Endothelial cell of umbilical vein (primary cell): ENCODE measurements at regions not wholly inside any gene's neighbourhood (a gene's known extent, or its start where the extent isn't known, plus 50 kb on each side); places are given as distances from the start of the nearest gene placed in this dataset.

Experiments
- BruUV-seq: library from RNA; stranded (reverse); fragments of 400-500 nt; replicated peaks from 2 replicates; lab custom pipeline; 2021; lab: Mats Ljungman, UMichigan
- CTCF ChIA-PET: fragments of 300-600, 350-600 bp; sonication (Branson Sonifier 250); formaldehyde crosslinking; loops from one replicate; lab custom pipeline; 2021; ENCODE audit warnings: antibody characterized with exemption, inconsistent platforms; lab: Charles Lee
- POLR2A ChIA-PET: fragments of 300-600, 350-600 bp; sonication (Branson Sonifier 250); formaldehyde crosslinking; loops from one replicate; lab custom pipeline; 2021; ENCODE audit warnings: antibody characterized with exemption, inconsistent platforms; lab: Charles Lee
- DNase-seq: peaks from one replicate; pipeline ENCODE4 v3.0.0-alpha.2; 2011; ENCODE audit warnings: low read depth, low spot score
- FAIRE-seq: peaks from 2 replicates; lab custom pipeline; 2011; peaks lifted over from hg19 to GRCh38; lab: Jason Lieb, UNC
- H2AFZ ChIP-seq: 2 replicates; pipeline ENCODE4 v1.6.0; 2012; ENCODE audit warnings: low read depth, low read length, control low read depth, inconsistent platforms
- H3K27ac ChIP-seq: 2 replicates; pipeline ENCODE4 v1.5.1; 2011; ENCODE audit warnings: low read depth, mild to moderate bottlenecking, control low read depth, low read length, moderate library complexity; ENCODE audit not compliant: insufficient read depth
- H3K27me3 ChIP-seq, 2 experiments: 2 replicates each; pipeline versions ENCODE4 v1.6.0 to v1.6.1; 2011; ENCODE audit warnings: low read length in 2 of 2, mixed read lengths in 1 of 2; ENCODE audit not compliant: control insufficient read depth in 2 of 2, insufficient read depth in 2 of 2
- H3K36me3 ChIP-seq, 2 experiments: 2 replicates in 1 of 2; 3 replicates in 1 of 2; pipeline ENCODE4 v1.5.1; 2011; ENCODE audit warnings: low read length in 2 of 2, mild to moderate bottlenecking in 1 of 2, moderate library complexity in 1 of 2; ENCODE audit not compliant: control insufficient read depth in 2 of 2, insufficient read depth in 2 of 2; ENCODE audit errors: extremely low read depth in 1 of 2
- H3K4me1 ChIP-seq: 3 replicates; pipeline ENCODE4 v1.5.1; 2011; ENCODE audit warnings: mild to moderate bottlenecking, low read length; ENCODE audit not compliant: control insufficient read depth, insufficient read depth; ENCODE audit errors: extremely low read depth
- H3K4me2 ChIP-seq: 2 replicates; pipeline ENCODE4 v1.6.1; 2011; ENCODE audit warnings: low read length, control low read depth, mixed read lengths; ENCODE audit not compliant: insufficient read depth
- H3K4me3 ChIP-seq, 3 experiments: fragments of 200-600 bp in 1 of 3; sonication (generic), shearing (Covaris generic) in 1 of 3; replicated peaks in 1 of 3; 2 replicates each; pipeline ENCODE4 v1.5.1; 2011 to 2016; ENCODE audit warnings: control low read depth in 3 of 3, low read length in 3 of 3, mild to moderate bottlenecking in 2 of 3, inconsistent platforms in 1 of 3, low read depth in 1 of 3, moderate library complexity in 1 of 3; ENCODE audit not compliant: insufficient read depth in 1 of 3
- H3K79me2 ChIP-seq: 2 replicates; pipeline ENCODE4 v1.6.0; 2012; ENCODE audit warnings: low read length, inconsistent platforms; ENCODE audit not compliant: control insufficient read depth, insufficient read depth
- H3K9ac ChIP-seq: replicated peaks from 2 replicates; pipeline ENCODE3; 2011; ENCODE audit warnings: low read length, control low read depth; ENCODE audit not compliant: insufficient read depth; ENCODE audit errors: extremely low read depth
- H3K9me1 ChIP-seq: replicated peaks from 3 replicates; pipeline ENCODE4 v1.6.0; 2011; ENCODE audit warnings: mild to moderate bottlenecking, low read length; ENCODE audit not compliant: control insufficient read depth, insufficient read depth; ENCODE audit errors: extremely low read depth
- H3K9me3 ChIP-seq: replicated peaks from 2 replicates; pipeline ENCODE4 v1.5.1; 2012; ENCODE audit warnings: low read length, inconsistent platforms; ENCODE audit not compliant: control insufficient read depth, insufficient read depth
- H4K20me1 ChIP-seq: replicated peaks from 2 replicates; pipeline ENCODE3; 2011; ENCODE audit warnings: mild to moderate bottlenecking, low read length; ENCODE audit not compliant: control insufficient read depth, insufficient read depth; ENCODE audit errors: extremely low read depth
- CTCF ChIP-seq, 2 donors: IDR thresholded peaks; 1 replicate in 1 of 2; 2 replicates in 1 of 2; pipeline ENCODE4 v1.5.1; 2011; ENCODE audit warnings: low read length in 2 of 2, mild to moderate bottlenecking in 2 of 2, moderate library complexity in 2 of 2, control low read depth in 1 of 2, inconsistent platforms in 1 of 2, low read depth in 1 of 2; ENCODE audit not compliant: insufficient read depth in 1 of 2; ENCODE audit errors: extremely low read depth in 1 of 2
- EZH2 ChIP-seq: IDR thresholded peaks from 2 replicates; pipeline ENCODE4 v1.6.1; 2012; ENCODE audit warnings: borderline replicate concordance, low read depth, mild to moderate bottlenecking, moderate library complexity, low read length, inconsistent platforms; ENCODE audit not compliant: severe bottlenecking
- FOS ChIP-seq: IDR thresholded peaks from 2 replicates; pipeline ENCODE4 v1.6.1; 2011; ENCODE audit warnings: mild to moderate bottlenecking, low read length, moderate library complexity, borderline replicate concordance; ENCODE audit not compliant: insufficient read depth
- GATA2 ChIP-seq: IDR thresholded peaks from 2 replicates; pipeline ENCODE4 v1.7.0; 2011; ENCODE audit warnings: low read depth, mild to moderate bottlenecking, moderate library complexity, mixed read lengths, low read length; ENCODE audit not compliant: insufficient read length, insufficient read depth
- JUN ChIP-seq: IDR thresholded peaks from 2 replicates; pipeline ENCODE4 v1.6.1; 2011; ENCODE audit warnings: borderline replicate concordance, low read depth; ENCODE audit not compliant: insufficient read length, insufficient read depth
- MYC ChIP-seq: IDR thresholded peaks from one replicate; pipeline ENCODE4 v1.6.1; 2011; ENCODE audit warnings: mild to moderate bottlenecking, low read depth, low read length
- POLR2A ChIP-seq: IDR thresholded peaks from 2 replicates; pipeline ENCODE4 v1.6.1; 2012; ENCODE audit warnings: low read depth, mild to moderate bottlenecking, control low read depth, low read length
- POLR2AphosphoS5 ChIP-seq: IDR thresholded peaks from 2 replicates; pipeline ENCODE4 v1.6.1; 2012; ENCODE audit warnings: low read depth, mild to moderate bottlenecking, control low read depth, low read length, moderate library complexity; ENCODE audit not compliant: insufficient read depth
- dilution Hi-C: fragments of 300-500 bp; cut with MboI; formaldehyde crosslinking; loops from one replicate; pipeline ENCODE4 v1.15.0; 2019; ENCODE audit warnings: low sequenced_read_pairs; ENCODE audit not compliant: extremely low pct_ligation_motif_present
- intact Hi-C: fragments of 100-400 bp; cut with micrococcal nuclease; formaldehyde crosslinking; loops from one replicate; pipeline ENCODE4 v1.10.0; 2022
- TF ChIP-seq, protein P1 (sequence below): IDR thresholded peaks from 2 replicates; pipeline ENCODE4 v1.6.1; 2011; ENCODE audit not compliant: insufficient read depth, insufficient read length

DNA sequence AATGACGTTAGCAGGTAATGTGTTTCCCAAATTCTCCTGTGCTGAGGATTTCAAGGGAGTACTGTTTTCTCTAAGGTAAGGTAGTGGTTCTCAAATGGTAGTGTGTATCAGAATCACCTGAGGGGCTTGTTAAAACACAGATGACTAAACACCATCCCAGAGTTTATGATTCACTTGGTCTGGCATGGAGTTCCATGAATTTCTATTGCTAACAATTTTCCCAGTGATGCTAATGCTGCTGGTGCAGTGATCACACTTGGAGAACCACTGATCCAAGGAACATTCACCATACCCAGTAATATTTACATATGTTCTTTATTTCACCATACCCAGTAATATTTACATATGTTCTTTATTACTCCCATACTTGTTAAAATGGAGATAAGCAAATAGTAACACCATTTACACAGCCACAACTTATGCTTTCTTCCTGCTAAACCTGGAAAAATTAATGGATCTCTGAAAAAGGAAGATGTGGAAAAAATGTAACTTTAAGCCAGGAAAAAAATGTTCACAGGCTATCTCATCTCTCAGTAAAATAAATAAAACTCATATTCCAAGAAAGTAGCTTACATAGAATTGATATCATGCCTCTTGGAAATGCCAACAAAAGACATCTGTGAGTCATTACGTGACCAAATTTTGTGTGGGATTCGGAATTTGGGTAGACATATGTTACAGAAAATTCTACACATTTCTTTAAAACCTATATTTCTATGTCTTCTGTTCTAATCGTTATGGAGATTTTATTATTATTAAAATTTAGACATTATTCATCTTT lies 129.5 kb downstream of the MMUT start:
- no peak overlapping the region for H3K9ac ChIP-seq
- TF ChIP-seq, protein P1, sequence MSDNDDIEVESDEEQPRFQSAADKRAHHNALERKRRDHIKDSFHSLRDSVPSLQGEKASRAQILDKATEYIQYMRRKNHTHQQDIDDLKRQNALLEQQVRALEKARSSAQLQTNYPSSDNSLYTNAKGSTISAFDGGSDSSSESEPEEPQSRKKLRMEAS = no peak
- TF ChIP-seq MYC (no peak), POLR2AphosphoS5 (no peak), EZH2 (no peak), POLR2A (no peak), CTCF (IDR thresholded peaks at IDR 0.05; ENCODE audit: extremely low read depth in 1 of 2, insufficient read depth in 1 of 2, low read depth in 1 of 2, low read length in 2 of 2) (no peak), JUN (no peak), FOS (no peak), GATA2 (no peak)
- H3K9me1 ChIP-seq = no peaks in the 10 kb centered on the region
- H3K9me3 ChIP-seq = no peaks in the 10 kb centered on the region
- H3K27ac ChIP-seq = no peak overlapping the region
- ChIA-PET POLR2A (no interaction called here), CTCF (no interaction called here)
- dilution Hi-C loops = no loop called here
- H3K27me3 ChIP-seq = no peaks in the 10 kb centered on the region
- no peaks in the 10 kb centered on the region for H3K36me3 ChIP-seq
- no peaks in the 10 kb centered on the region for H3K79me2 ChIP-seq
- no peaks in the 10 kb centered on the region for H4K20me1 ChIP-seq
- intact Hi-C loops = loop anchor here (10.0 kb wide), 1 partner anchor 899 kb away; no protein-coding TSS in a partner anchor
- no TSS peak for BruUV-seq
- DNase-seq = no peak
- H3K4me1 ChIP-seq = peaks cover 15% of the 10 kb centered on the region
- FAIRE-seq = no peak
- H2AFZ ChIP-seq = no peak overlapping the region
- no peak overlapping the region for H3K4me2 ChIP-seq
- H3K4me3 ChIP-seq = no peak overlapping the region
